Neuronal stem cell (in vitro differentiated cells): ENCODE measurements at regions not wholly inside any gene's neighbourhood (a gene's known extent, or its start where the extent isn't known, plus 50 kb on each side); places are given as distances from the start of the nearest gene placed in this dataset.

Experiments
- DNase-seq: peaks from one replicate; pipeline ENCODE4 v3.0.0-alpha.2; 2013; ENCODE audit warnings: low spot score
- H2AFZ ChIP-seq: one replicate; pipeline ENCODE4 v1.6.1; 2013; ENCODE audit warnings: mild to moderate bottlenecking, low read length, inconsistent platforms
- H2AK5ac ChIP-seq: 2 replicates; pipeline ENCODE4 v1.6.1; 2013; ENCODE audit warnings: low read depth, mild to moderate bottlenecking, inconsistent platforms, low read length, moderate library complexity, mixed read lengths
- H2BK120ac ChIP-seq: 2 replicates; pipeline ENCODE4 v1.6.1; 2013; ENCODE audit warnings: low read depth, mild to moderate bottlenecking, inconsistent platforms, low read length, moderate library complexity, mixed read lengths
- H2BK12ac ChIP-seq: one replicate; pipeline ENCODE4 v1.6.1; 2013; ENCODE audit warnings: low read length, inconsistent platforms
- H2BK15ac ChIP-seq: 2 replicates; pipeline ENCODE4 v1.6.1; 2013; ENCODE audit warnings: mild to moderate bottlenecking, low read length, inconsistent platforms, mixed read lengths
- H2BK5ac ChIP-seq: one replicate; pipeline ENCODE4 v1.6.1; 2013; ENCODE audit warnings: inconsistent platforms, mild to moderate bottlenecking, low read length, moderate library complexity
- H3K14ac ChIP-seq: one replicate; pipeline ENCODE4 v1.6.1; 2013; ENCODE audit warnings: low read length, inconsistent platforms
- H3K18ac ChIP-seq: 2 replicates; pipeline ENCODE4 v1.6.1; 2013; ENCODE audit warnings: low read length, inconsistent platforms
- H3K23ac ChIP-seq: 2 replicates; pipeline ENCODE4 v1.6.1; 2013; ENCODE audit warnings: low read depth, mild to moderate bottlenecking, mixed read lengths, low read length, inconsistent platforms; ENCODE audit not compliant: poor library complexity
- H3K27ac ChIP-seq: replicated peaks from 3 replicates; pipeline ENCODE4 v1.5.1; 2013; ENCODE audit warnings: low read length, inconsistent platforms
- H3K27me3 ChIP-seq, 3 experiments: 2 replicates each; pipeline ENCODE4 v1.6.1; 2013; ENCODE audit warnings: low read length in 3 of 3, mild to moderate bottlenecking in 2 of 3, inconsistent platforms in 1 of 3, low read depth in 1 of 3, mixed read lengths in 1 of 3, moderate library complexity in 1 of 3; ENCODE audit not compliant: control insufficient read depth in 3 of 3, insufficient read depth in 3 of 3
- H3K36me3 ChIP-seq, 2 donors: replicated peaks in 1 of 2; 2 replicates each; pipeline ENCODE4 v1.6.1; 2013; ENCODE audit warnings: low read length in 2 of 2; ENCODE audit not compliant: control insufficient read depth in 2 of 2, insufficient read depth in 2 of 2
- H3K4ac ChIP-seq: 2 replicates; pipeline ENCODE4 v1.6.1; 2013; ENCODE audit warnings: inconsistent platforms, mild to moderate bottlenecking, low read length, moderate library complexity
- H3K4me1 ChIP-seq, 2 donors: 1 replicate in 1 of 2; 2 replicates in 1 of 2; pipeline ENCODE4 v1.6.1; 2013; ENCODE audit warnings: low read length in 2 of 2, low read depth in 1 of 2; ENCODE audit not compliant: control insufficient read depth in 2 of 2, insufficient read depth in 1 of 2
- H3K4me2 ChIP-seq: one replicate; pipeline ENCODE4 v1.6.1; 2013; ENCODE audit warnings: mild to moderate bottlenecking, low read length, inconsistent platforms; ENCODE audit not compliant: insufficient read depth, poor library complexity, severe bottlenecking
- H3K4me3 ChIP-seq, 2 donors: 2 replicates each; pipeline ENCODE4 v1.5.1; 2013; ENCODE audit warnings: low read length in 2 of 2, mild to moderate bottlenecking in 2 of 2, inconsistent platforms in 1 of 2, moderate library complexity in 1 of 2
- H3K79me1 ChIP-seq: one replicate; pipeline ENCODE4 v1.6.1; 2013; ENCODE audit warnings: low read depth, mild to moderate bottlenecking, inconsistent platforms, low read length, moderate library complexity
- H3K9ac ChIP-seq: one replicate; pipeline ENCODE4 v1.6.1; 2013; ENCODE audit warnings: mild to moderate bottlenecking, low read depth, low read length, inconsistent platforms; ENCODE audit not compliant: poor library complexity
- H3K9me3 ChIP-seq, 2 donors: replicated peaks in 1 of 2; 2 replicates each; pipeline versions ENCODE3 to v1.6.1; 2013; ENCODE audit warnings: low read length in 2 of 2, mild to moderate bottlenecking in 2 of 2, inconsistent platforms in 1 of 2, low read depth in 1 of 2, mixed read lengths in 1 of 2, moderate library complexity in 1 of 2; ENCODE audit not compliant: control insufficient read depth in 2 of 2, insufficient read depth in 1 of 2
- H4K8ac ChIP-seq: one replicate; pipeline ENCODE4 v1.6.1; 2013; ENCODE audit warnings: low read depth, mild to moderate bottlenecking, inconsistent platforms, low read length, moderate library complexity
- H4K91ac ChIP-seq: one replicate; pipeline ENCODE4 v1.6.1; 2013; ENCODE audit warnings: low read length, low read depth, mild to moderate bottlenecking, inconsistent platforms; ENCODE audit not compliant: poor library complexity
- WGBS, 2 donors: extraction: QIAGEN DNeasy Blood & Tissue Kit; methylation state at CpG; one replicate each; pipeline ENCODE4 v1.1.7; 2013; ENCODE audit warnings: missing lambda C conversion rate in 2 of 2, mixed read lengths in 1 of 2; ENCODE audit not compliant: insufficient read length in 2 of 2, insufficient replicate concordance in 1 of 2; ENCODE audit errors: extremely low coverage in 2 of 2; 5-methylcytosine and 5-hydroxymethylcytosine counted together

- H3K36me3 ChIP-seq = no peaks in the 10 kb centered on the region
- no peak overlapping the region for H3K27ac ChIP-seq
- H3K14ac ChIP-seq = no peak overlapping the region
- no peak overlapping the region for H3K4ac ChIP-seq
- no CpG with 5 or more reads among the region's 1 CpG for WGBS, 2 donors
- no peak overlapping the region for H2BK12ac ChIP-seq
- H4K91ac ChIP-seq = no peak overlapping the region
- no peak overlapping the region for H3K23ac ChIP-seq
- no peaks in the 10 kb centered on the region for H3K79me1 ChIP-seq
- no peak overlapping the region for H3K4me3 ChIP-seq
- H3K9ac ChIP-seq = no peak overlapping the region
- no peak overlapping the region for H3K18ac ChIP-seq
- H4K8ac ChIP-seq = no peak overlapping the region
- H3K9me3 ChIP-seq = no peaks in the 10 kb centered on the region
- no peak overlapping the region for H2BK5ac ChIP-seq
- H2BK15ac ChIP-seq = no peak overlapping the region
- peak; percentile 49 for DNase-seq
- peaks cover 0 to 2% of the 10 kb centered on the region in 2 donors for H3K4me1 ChIP-seq
- H2AFZ ChIP-seq = no peak overlapping the region
- H2BK120ac ChIP-seq = no peak overlapping the region
- H3K27me3 ChIP-seq = no peaks in the 10 kb centered on the region
- H2AK5ac ChIP-seq = no peak overlapping the region
- H3K4me2 ChIP-seq = no peak overlapping the region
Observed at GRCh38 chr2:221911890-221912289, 339.8 kb upstream of the EPHA4 start.

- Histone ChIP-seq H3K4me3 (no peak overlapping the region), H2BK12ac (no peak overlapping the region), H3K4me2 (no peak overlapping the region), H2BK120ac (no peak overlapping the region), H2AK5ac (no peak overlapping the region), H3K9me3 (no peaks in the 10 kb centered on the region), H3K36me3 (no peaks in the 10 kb centered on the region), H3K27ac (no peak overlapping the region), H3K4ac (no peak overlapping the region), H3K4me1 (peaks cover 0 to 2% of the 10 kb centered on the region in 2 donors), H2AFZ (no peak overlapping the region), H2BK5ac (no peak overlapping the region), H3K18ac (no peak overlapping the region), H3K14ac (no peak overlapping the region), H4K8ac (no peak overlapping the region), H4K91ac (no peak overlapping the region), H3K27me3 (no peaks in the 10 kb centered on the region), H3K9ac (no peak overlapping the region), H3K79me1 (no peaks in the 10 kb centered on the region), H2BK15ac (no peak overlapping the region), H3K23ac (no peak overlapping the region)
- whole genome bisulfite sequencing, 2 donors = no CpG with 5 or more reads among the region's 4 CpGs
- no peak for DNase-seq
Observed at GRCh38 chr2:221911321-221911720, 339.2 kb upstream of the EPHA4 start.

GRCh38 chr2:221908518-221908917 lies 336.4 kb upstream of the EPHA4 start:
- Histone ChIP-seq H2AFZ (no peak overlapping the region), H3K9ac (no peak overlapping the region), H3K4me1 (peaks cover 0 to 2% of the 10 kb centered on the region in 2 donors), H3K27me3 (no peaks in the 10 kb centered on the region), H4K91ac (no peak overlapping the region), H2BK120ac (no peak overlapping the region), H3K4ac (no peak overlapping the region), H3K27ac (no peak overlapping the region), H3K9me3 (no peaks in the 10 kb centered on the region), H2AK5ac (no peak overlapping the region), H2BK12ac (no peak overlapping the region), H2BK15ac (no peak overlapping the region), H3K23ac (no peak overlapping the region), H4K8ac (no peak overlapping the region), H3K4me2 (no peak overlapping the region), H3K4me3 (no peak overlapping the region), H3K36me3 (no peaks in the 10 kb centered on the region), H3K14ac (no peak overlapping the region), H3K79me1 (no peaks in the 10 kb centered on the region), H3K18ac (no peak overlapping the region), H2BK5ac (no peak overlapping the region)
- no peak for DNase-seq
- WGBS, 2 donors = no CpG with 5 or more reads among the region's 4 CpGs

- no peak for DNase-seq
- Histone ChIP-seq H4K8ac (no peak overlapping the region), H2AFZ (no peak overlapping the region), H2BK12ac (no peak overlapping the region), H2BK120ac (no peak overlapping the region), H2AK5ac (no peak overlapping the region), H3K4ac (no peak overlapping the region), H2BK5ac (no peak overlapping the region), H3K36me3 (no peaks in the 10 kb centered on the region), H3K9ac (no peak overlapping the region), H3K79me1 (no peaks in the 10 kb centered on the region), H3K4me3 (no peak overlapping the region), H4K91ac (no peak overlapping the region), H3K9me3 (no peaks in the 10 kb centered on the region), H3K27me3 (no peaks in the 10 kb centered on the region), H3K18ac (no peak overlapping the region), H3K14ac (no peak overlapping the region), H3K4me2 (no peak overlapping the region), H3K27ac (no peak overlapping the region), H3K23ac (no peak overlapping the region), H3K4me1 (peaks cover 3% of the 10 kb centered on the region in 2 donors), H2BK15ac (no peak overlapping the region)
- WGBS, 2 donors = no CpG with 5 or more reads among the region's 3 CpGs
Observed at GRCh38 chr2:221897718-221898117, 325.6 kb upstream of the EPHA4 start.
